Muscle layer of colon (tissue), 2 donors: ENCODE measurements at regions not wholly inside any gene's neighbourhood (a gene's known extent, or its start where the extent isn't known, plus 50 kb on each side); places are given as distances from the start of the nearest gene placed in this dataset.
"Not testable (repeated sequence)": the region's sequence is repeated elsewhere in the genome, so short reads cannot be mapped to it uniquely, and the experiment has no call there.

Experiments used
- H3K27ac ChIP-seq: one replicate; pipeline ENCODE4 v1.7.0; 2013; ENCODE audit warnings: low read depth, mild to moderate bottlenecking, low read length, moderate library complexity
- H3K27me3 ChIP-seq, 2 donors: one replicate each; pipeline ENCODE4 v1.7.0; 2013; ENCODE audit warnings: low read length in 2 of 2, mild to moderate bottlenecking in 2 of 2; ENCODE audit not compliant: insufficient read depth in 2 of 2, control insufficient read depth in 1 of 2
- H3K36me3 ChIP-seq: one replicate; pipeline ENCODE4 v1.7.0; 2013; ENCODE audit warnings: mild to moderate bottlenecking, low read length; ENCODE audit not compliant: insufficient read depth
- H3K4me1 ChIP-seq: one replicate; pipeline ENCODE4 v1.7.0; 2013; ENCODE audit warnings: mild to moderate bottlenecking, low read length; ENCODE audit not compliant: insufficient read depth
- H3K4me3 ChIP-seq, 2 donors: one replicate each; pipeline ENCODE4 v1.7.0; 2013; ENCODE audit warnings: low read length in 2 of 2, low read depth in 1 of 2, mild to moderate bottlenecking in 1 of 2, moderate library complexity in 1 of 2
- H3K9ac ChIP-seq: one replicate; pipeline ENCODE4 v1.7.0; 2013; ENCODE audit warnings: low read length
- H3K9me3 ChIP-seq: one replicate; pipeline ENCODE4 v1.7.0; 2013; ENCODE audit warnings: mild to moderate bottlenecking, low read length
- donor health status: abdominal sarcoma.
- donor health status: Adenocarcinoma of cecum.

GRCh38 chr6:811831-812230 is 118.9 kb upstream of the EXOC2 start:
- H3K9ac ChIP-seq, result no peak overlapping the region
- no peaks in the 10 kb centered on the region for H3K4me1 ChIP-seq
- H3K36me3 ChIP-seq, result no peaks in the 10 kb centered on the region
- no peaks in the 10 kb centered on the region for H3K27me3 ChIP-seq
- no peaks in the 10 kb centered on the region for H3K9me3 ChIP-seq
- H3K27ac ChIP-seq, result no peak overlapping the region
- H3K4me3 ChIP-seq, result no peak overlapping the region

- H3K9me3 ChIP-seq, result no peaks in the 10 kb centered on the region
- H3K27me3 ChIP-seq, result no peaks in the 10 kb centered on the region
- H3K27ac ChIP-seq, result no peak overlapping the region
- no peak overlapping the region for H3K9ac ChIP-seq
- H3K36me3 ChIP-seq, result no peaks in the 10 kb centered on the region
- no peak overlapping the region for H3K4me3 ChIP-seq
- H3K4me1 ChIP-seq, result no peaks in the 10 kb centered on the region
These were observed 118.3 kb upstream of the EXOC2 start for GRCh38 chr6:811191-811590.

GRCh38 chr6:804771-805170 is 111.8 kb upstream of the EXOC2 start:
- Histone ChIP-seq H3K36me3 (no peaks in the 10 kb centered on the region), H3K27ac (no peak overlapping the region), H3K9ac (no peak overlapping the region), H3K4me3 (no peak overlapping the region), H3K9me3 (no peaks in the 10 kb centered on the region), H3K27me3 (peaks cover 0 to 4% of the 10 kb centered on the region in 2 donors), H3K4me1 (no peaks in the 10 kb centered on the region)

GRCh38 chr6:804317-804716 is 111.4 kb upstream of the EXOC2 start:
- H3K9ac ChIP-seq, result no peak overlapping the region
- H3K9me3 ChIP-seq, result no peaks in the 10 kb centered on the region
- H3K4me3 ChIP-seq, result no peak overlapping the region
- H3K4me1 ChIP-seq, result no peaks in the 10 kb centered on the region
- H3K27ac ChIP-seq, result no peak overlapping the region
- H3K36me3 ChIP-seq, result no peaks in the 10 kb centered on the region
- H3K27me3 ChIP-seq, result peaks cover 0 to 4% of the 10 kb centered on the region in 2 donors

- Histone ChIP-seq H3K9me3 (no peaks in the 10 kb centered on the region), H3K9ac (no peak overlapping the region), H3K27ac (no peak overlapping the region), H3K36me3 (no peaks in the 10 kb centered on the region), H3K4me3 (no peak overlapping the region), H3K27me3 (peaks cover 0 to 4% of the 10 kb centered on the region in 2 donors), H3K4me1 (no peaks in the 10 kb centered on the region)
These were observed 110.4 kb upstream of the EXOC2 start for GRCh38 chr6:803191-803977.

GRCh38 chr6:802701-803100 is 109.8 kb upstream of the EXOC2 start:
- Histone ChIP-seq H3K9me3 (no peaks in the 10 kb centered on the region), H3K27ac (no peak overlapping the region), H3K4me3 (no peak overlapping the region), H3K4me1 (peaks cover 3% of the 10 kb centered on the region), H3K36me3 (no peaks in the 10 kb centered on the region), H3K9ac (no peak overlapping the region), H3K27me3 (peaks cover 0 to 4% of the 10 kb centered on the region in 2 donors)

GRCh38 chr6:802223-802622 is 109.3 kb upstream of the EXOC2 start:
- H3K9ac ChIP-seq, H3K27ac ChIP-seq, H3K27me3 ChIP-seq, H3K9me3 ChIP-seq, H3K4me1 ChIP-seq, H3K36me3 ChIP-seq, H3K4me3 ChIP-seq: not testable (repeated sequence)

GRCh38 chr6:799769-800168 is 106.8 kb upstream of the EXOC2 start:
- Histone ChIP-seq H3K4me3 (no peak overlapping the region), H3K4me1 (peaks cover 8% of the 10 kb centered on the region), H3K27me3 (peaks cover 0 to 9% of the 10 kb centered on the region in 2 donors), H3K9ac (no peak overlapping the region), H3K36me3 (no peaks in the 10 kb centered on the region), H3K9me3 (no peaks in the 10 kb centered on the region), H3K27ac (no peak overlapping the region)

GRCh38 chr6:797479-798077 is 104.6 kb upstream of the EXOC2 start:
- H3K27me3 ChIP-seq, result peaks cover 6 to 12% of the 10 kb centered on the region in 2 donors

GRCh38 chr6:795046-795685 is 102.2 kb upstream of the EXOC2 start:
- Histone ChIP-seq H3K36me3 (no peaks in the 10 kb centered on the region), H3K9me3 (no peaks in the 10 kb centered on the region), H3K27me3 (peaks cover 6 to 20% of the 10 kb centered on the region in 2 donors), H3K27ac (no peak overlapping the region), H3K4me1 (peaks cover 8% of the 10 kb centered on the region), H3K4me3 (no peak overlapping the region), H3K9ac (no peak overlapping the region)

More at GRCh38 chr6:797479-798077, 104.6 kb upstream of the EXOC2 start:
- no peaks in the 10 kb centered on the region for H3K9me3 ChIP-seq
- no peak overlapping the region for H3K4me3 ChIP-seq
- peaks cover 8% of the 10 kb centered on the region for H3K4me1 ChIP-seq
- no peak overlapping the region for H3K27ac ChIP-seq
- no peak overlapping the region for H3K9ac ChIP-seq
- H3K36me3 ChIP-seq, result no peaks in the 10 kb centered on the region

GRCh38 chr6:793261-793660 is 100.3 kb upstream of the EXOC2 start:
- Histone ChIP-seq H3K9ac (no peak overlapping the region), H3K4me1 (peaks cover 8% of the 10 kb centered on the region), H3K36me3 (no peaks in the 10 kb centered on the region), H3K27me3 (peaks cover 6 to 20% of the 10 kb centered on the region in 2 donors), H3K27ac (no peak overlapping the region), H3K4me3 (no peak overlapping the region), H3K9me3 (no peaks in the 10 kb centered on the region)
